ENCODE measurements at regions not wholly inside any gene's neighbourhood (a gene's known extent, or its start where the extent isn't known, plus 50 kb on each side); places are given as distances from the start of the nearest gene placed in this dataset.

- no peak for ATAC-seq
- no peak overlapping the region for H3K9ac ChIP-seq (ENCODE audit: control insufficient read depth, insufficient read depth, low read length)
- no peaks in the 10 kb centered on the region for H3K4me1 ChIP-seq (ENCODE audit: control insufficient read depth, insufficient read depth, low read length)
- intact Hi-C loops (cut with micrococcal nuclease; ENCODE audit: unreplicated experiment) (no loop called here), in situ Hi-C loops (cut with MboI) (no loop called here)
- no peak overlapping the region for H3K4me3 ChIP-seq
- no peaks in the 10 kb centered on the region for H3K36me3 ChIP-seq (ENCODE audit: control insufficient read depth in 2 of 2, insufficient read depth in 2 of 2, low read length in 1 of 2)
- no peaks in the 10 kb centered on the region for H4K20me1 ChIP-seq (ENCODE audit: control insufficient read depth, insufficient read depth)
- H2AFZ ChIP-seq (ENCODE audit: control insufficient read depth, low read depth, low read length) = no peak overlapping the region
- no peak overlapping the region for H3K4me2 ChIP-seq (ENCODE audit: control insufficient read depth, insufficient read depth)
- H3K27ac ChIP-seq (ENCODE audit: control insufficient read depth, insufficient read depth) = no peak overlapping the region
- FAIRE-seq = no peak
- H3K27me3 ChIP-seq (replicated peaks in 1 of 2; ENCODE audit: control insufficient read depth in 2 of 2, insufficient read depth in 2 of 2, low read length in 1 of 2) = no peaks in the 10 kb centered on the region; a peak in 2 of 4 replicates
- 36% methylated on average over 5 of the region's 5 CpGs for WGBS (ENCODE audit: insufficient coverage, insufficient replicate concordance, low lambda C conversion rate, missing lambda C conversion rate)
- POLR2A ChIA-PET = interaction anchor here (0.7 kb wide), 1 partner anchor 105 kb away, joined by 3 read pairs; no protein-coding TSS in a partner anchor
- H3K79me2 ChIP-seq (ENCODE audit: control insufficient read depth, insufficient read depth, low read length) = no peaks in the 10 kb centered on the region
- SMC1A ChIA-PET (ENCODE audit: uncharacterized antibody, unreplicated experiment) = no interaction called here
- CTCF ChIA-PET = interaction anchor here (0.7 kb wide), 1 partner anchor 1772 kb away, joined by 3 read pairs; no protein-coding TSS in a partner anchor
- no TSS peak for BruUV-seq (replicated peaks)
- TF ChIP-seq, protein P1, sequence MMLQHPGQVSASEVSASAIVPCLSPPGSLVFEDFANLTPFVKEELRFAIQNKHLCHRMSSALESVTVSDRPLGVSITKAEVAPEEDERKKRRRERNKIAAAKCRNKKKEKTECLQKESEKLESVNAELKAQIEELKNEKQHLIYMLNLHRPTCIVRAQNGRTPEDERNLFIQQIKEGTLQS (IDR thresholded peaks at IDR 0.05; ENCODE audit: borderline replicate concordance, extremely low read depth, low read depth, low read length) = no peak
- TF ChIP-seq, protein P2, sequence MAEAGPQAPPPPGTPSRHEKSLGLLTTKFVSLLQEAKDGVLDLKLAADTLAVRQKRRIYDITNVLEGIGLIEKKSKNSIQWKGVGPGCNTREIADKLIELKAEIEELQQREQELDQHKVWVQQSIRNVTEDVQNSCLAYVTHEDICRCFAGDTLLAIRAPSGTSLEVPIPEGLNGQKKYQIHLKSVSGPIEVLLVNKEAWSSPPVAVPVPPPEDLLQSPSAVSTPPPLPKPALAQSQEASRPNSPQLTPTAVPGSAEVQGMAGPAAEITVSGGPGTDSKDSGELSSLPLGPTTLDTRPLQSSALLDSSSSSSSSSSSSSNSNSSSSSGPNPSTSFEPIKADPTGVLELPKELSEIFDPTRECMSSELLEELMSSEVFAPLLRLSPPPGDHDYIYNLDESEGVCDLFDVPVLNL (IDR thresholded peaks at IDR 0.05; ENCODE audit: low read depth, low read length) = no peak
- TF ChIP-seq PBX3 (IDR thresholded peaks at IDR 0.05; ENCODE audit: insufficient replicate concordance, low read depth, low read length) (no peak), TAF1 (IDR thresholded peaks at IDR 0.05; ENCODE audit: borderline replicate concordance, low read depth, low read length) (no peak), SPI1 (IDR thresholded peaks at IDR 0.05; ENCODE audit: borderline replicate concordance, insufficient read depth, low read depth, low read length) (no peak), GABPA (IDR thresholded peaks at IDR 0.05; ENCODE audit: low read depth) (no peak), BRCA1 (IDR thresholded peaks at IDR 0.05; ENCODE audit: low read depth, low read length) (no peak), IKZF1 (conservative IDR thresholded peaks at IDR 0.05) (no peak), DPF2 (IDR thresholded peaks at IDR 0.05) (no peak), NFYA (IDR thresholded peaks at IDR 0.05; ENCODE audit: borderline replicate concordance, low read depth, low read length) (no peak), FOXK2 (IDR thresholded peaks at IDR 0.05) (no peak), PAX8 (IDR thresholded peaks at IDR 0.05) (no peak), STAT1 (conservative IDR thresholded peaks at IDR 0.05) (no peak), MTA2 (IDR thresholded peaks at IDR 0.05; ENCODE audit: low read depth) (no peak), HDGF (IDR thresholded peaks at IDR 0.05) (no peak), WRNIP1 (IDR thresholded peaks at IDR 0.05; ENCODE audit: borderline replicate concordance, low read depth, low read length) (no peak), SREBF1 (IDR thresholded peaks at IDR 0.05; ENCODE audit: low read length) (no peak), HDAC2 (IDR thresholded peaks at IDR 0.05) (no peak), ZNF622 (IDR thresholded peaks at IDR 0.05) (no peak)
- RAD21 ChIA-PET (ENCODE audit: unreplicated experiment) = no interaction called here
- no peaks in the 10 kb centered on the region for H3K9me3 ChIP-seq (replicated peaks; ENCODE audit: control insufficient read depth, insufficient read depth, low read length)
- no peak for DNase-seq (ENCODE audit: low read depth, low spot score)
Measured at GRCh38 chr12:125269276-125269675, 204.0 kb downstream of the AACS start.
